ENCODE measurements at regions not wholly inside any gene's neighbourhood (a gene's known extent, or its start where the extent isn't known, plus 50 kb on each side); places are given as distances from the start of the nearest gene placed in this dataset.

DNA sequence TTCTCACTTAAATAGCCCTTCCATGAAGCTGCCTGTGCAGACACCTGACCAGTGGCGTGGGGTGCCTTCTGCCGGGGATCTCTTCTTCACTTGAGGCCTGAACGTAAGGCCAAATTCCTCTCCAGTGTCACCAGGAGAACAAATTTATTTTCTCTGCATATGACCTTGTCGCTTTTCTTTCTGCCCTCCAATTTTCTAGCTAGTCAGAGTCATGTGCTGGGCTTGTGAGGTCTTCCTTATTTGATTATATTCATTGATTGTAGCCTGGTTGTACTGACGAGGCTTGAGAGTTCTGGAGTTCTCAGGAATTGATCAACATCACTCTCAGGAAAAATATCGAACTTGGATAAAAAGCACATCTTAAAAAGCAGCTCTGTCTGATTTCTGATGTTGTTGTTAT is 255.7 kb downstream of the BUB3 start:
- TF ChIP-seq KDM1A (IDR thresholded peaks at IDR 0.05; ENCODE audit: borderline replicate concordance, low read length) (no peak), NRF1 (IDR thresholded peaks at IDR 0.05; ENCODE audit: low read depth, low read length) (no peak), BCL11A (IDR thresholded peaks at IDR 0.05; ENCODE audit: low read depth in 2 of 2, low read length in 2 of 2) (no peak)
- H3K23ac ChIP-seq (ENCODE audit: insufficient read length): no peak overlapping the region

More for the DNA sequence above, 255.7 kb downstream of the BUB3 start:
- Histone ChIP-seq H3K4me1 (replicated peaks in 1 of 4; ENCODE audit: control insufficient read depth in 3 of 4, insufficient read depth in 4 of 4, low read length in 3 of 4) (no peaks in the 10 kb centered on the region), H3K56ac (replicated peaks; ENCODE audit: insufficient read length, low read depth, low read length) (no peak overlapping the region), H3K4me2 (ENCODE audit: insufficient read depth in 1 of 2, low read depth in 2 of 2, low read length in 2 of 2) (no peak overlapping the region), H3K9me3 (ENCODE audit: insufficient read depth in 2 of 2, low read depth in 1 of 2, low read length in 1 of 2) (peaks cover 2 to 4% of the 10 kb centered on the region in 2 experiments; a peak in 1 of 4 replicates), H3K18ac (ENCODE audit: extremely low read depth, low read length) (no peak overlapping the region), H3K27me3 (replicated peaks in 1 of 4; ENCODE audit: control insufficient read depth in 3 of 4, extremely low read depth in 1 of 4, insufficient read depth in 3 of 4, low read length in 3 of 4) (peaks cover 0 to 1% (median 0%) of the 10 kb centered on the region in 4 experiments; a peak in 2 of 7 replicates), H3K79me2 (ENCODE audit: control insufficient read depth in 1 of 2, insufficient read depth in 2 of 2, low read length in 2 of 2) (no peaks in the 10 kb centered on the region), H3K23me2 (ENCODE audit: low read depth, low read length) (no peaks in the 10 kb centered on the region), H2BK15ac (ENCODE audit: low read length) (no peak overlapping the region), H4K20me1 (replicated peaks in 1 of 2; ENCODE audit: control insufficient read depth in 1 of 2, insufficient read depth in 2 of 2, low read length in 2 of 2) (no peaks in the 10 kb centered on the region), H2AK5ac (ENCODE audit: low read depth, low read length) (no peak overlapping the region), H4K5ac (ENCODE audit: insufficient read length, low read depth, low read length) (no peak overlapping the region), H3K4ac (replicated peaks; ENCODE audit: insufficient read length, low read depth, low read length) (no peak overlapping the region), H4K8ac (ENCODE audit: extremely low read depth, insufficient read depth, low read length) (no peak overlapping the region), H3K14ac (ENCODE audit: insufficient read length) (no peak overlapping the region), H2AFZ (ENCODE audit: low read length) (no peak overlapping the region), H3K27ac (ENCODE audit: low read depth, low read length) (no peak overlapping the region), H2BK120ac (replicated peaks; ENCODE audit: low read depth, low read length) (no peak overlapping the region), H2BK5ac (ENCODE audit: low read depth, low read length) (no peak overlapping the region), H3K36me3 (ENCODE audit: control insufficient read depth in 2 of 4, insufficient read depth in 4 of 4, low read length in 3 of 4) (no peaks in the 10 kb centered on the region), H2BK12ac (ENCODE audit: low read depth, low read length) (no peak overlapping the region), H2BK20ac (ENCODE audit: low read length) (no peak overlapping the region), H3K4me3 (ENCODE audit: extremely low read depth in 1 of 4, insufficient read depth in 2 of 4, low read depth in 3 of 4, low read length in 4 of 4) (no peak overlapping the region), H4K91ac (replicated peaks; ENCODE audit: insufficient read length, low read length) (no peak overlapping the region), H3K9ac (replicated peaks in 1 of 4; ENCODE audit: extremely low read depth in 1 of 4, low read depth in 3 of 4, low read length in 3 of 4) (no peak overlapping the region), H3K79me1 (ENCODE audit: low read depth, low read length) (no peaks in the 10 kb centered on the region)
- WGBS, 2 experiments (ENCODE audit: extremely low coverage in 1 of 2, insufficient coverage in 1 of 2, insufficient read length in 1 of 2, insufficient replicate concordance in 2 of 2, low coverage in 1 of 2, low lambda C conversion rate in 2 of 2, missing lambda C conversion rate in 1 of 2): 90% methylated on average over 6 of the region's 6 CpGs; no CpG with 5 or more reads in 1 of the 2 experiments
- FAIRE-seq: no peak
- ChIA-PET CTCF (ENCODE audit: partially characterized antibody) (interaction anchor here (0.9 kb wide), 1 partner anchor 16 kb away, joined by 3 read pairs; no protein-coding TSS in a partner anchor), POLR2A (ENCODE audit: partially characterized antibody) (interaction anchor here (0.6 kb wide), 1 partner anchor 931 kb away, joined by 4 read pairs; no protein-coding TSS in a partner anchor)
- DNase-seq (ENCODE audit: low read depth in 1 of 2, low spot score in 2 of 2): no peak

All from H1 (cell line).